HepG2 (cell line): ENCODE measurements at regions not wholly inside any gene's neighbourhood (a gene's known extent, or its start where the extent isn't known, plus 50 kb on each side); places are given as distances from the start of the nearest gene placed in this dataset.

Source experiments
- ATAC-seq: fragments of 200-7000 bp; cut with Tn5 transposase; 3 replicates; pipeline ENCODE4 v1.9.1; 2020; ENCODE audit warnings: mild to moderate bottlenecking, moderate library complexity
- BruUV-seq: library from RNA; stranded (reverse); fragments of 400-500 nt; replicated peaks from 2 replicates; lab custom pipeline; 2021; lab: Mats Ljungman, UMichigan
- CTCF ChIA-PET: fragments of 300-600 bp; formaldehyde crosslinking; extraction: SDS; loops from one replicate; lab custom pipeline; 2021; ENCODE audit warnings: low total read pairs, inconsistent platforms, low intra/inter-chr PET ratio; lab: Yijun Ruan, JAX
- POLR2A ChIA-PET: fragments of 350-600 bp; sonication (Branson Sonifier 250); formaldehyde crosslinking; loops from one replicate; lab custom pipeline; 2020; ENCODE audit warnings: antibody characterized with exemption, inconsistent platforms; lab: Yijun Ruan, JAX
- DNase-seq: peaks from one replicate; pipeline ENCODE4 v3.0.0-alpha.2; 2015; ENCODE audit warnings: low spot score
- FAIRE-seq: peaks from 3 replicates; lab custom pipeline; 2011; peaks lifted over from hg19 to GRCh38; lab: Jason Lieb, UNC
- H2AFZ ChIP-seq: one replicate; pipeline ENCODE4 v1.6.1; 2011; ENCODE audit warnings: low read length, inconsistent platforms
- H3K27ac ChIP-seq: fragments of 300-600 bp; 3 replicates; pipeline ENCODE4 v1.8.0; 2011; ENCODE audit warnings: mixed run types, mild to moderate bottlenecking, mixed read lengths, low read length, inconsistent platforms; ENCODE audit not compliant: insufficient read depth; ENCODE audit errors: extremely low read length
- H3K27me3 ChIP-seq, 2 experiments: fragments of 200-600 bp in 1 of 2; 2 replicates in 1 of 2; 3 replicates in 1 of 2; pipeline versions ENCODE4 v1.6.0 to v1.8.0; 2011; ENCODE audit warnings: low read length in 2 of 2, mild to moderate bottlenecking in 2 of 2, moderate library complexity in 2 of 2, inconsistent platforms in 1 of 2; ENCODE audit not compliant: insufficient read depth in 2 of 2, control insufficient read depth in 1 of 2
- H3K36me3 ChIP-seq, 2 experiments: fragments of 200-600 bp in 1 of 2; replicated peaks in 1 of 2; 2 replicates in 1 of 2; 3 replicates in 1 of 2; pipeline versions ENCODE4 v1.5.1 to v1.8.0; 2011; ENCODE audit warnings: low read length in 2 of 2, inconsistent platforms in 1 of 2; ENCODE audit not compliant: insufficient read depth in 2 of 2, control insufficient read depth in 1 of 2
- H3K4me1 ChIP-seq: 2 replicates; pipeline ENCODE4 v1.5.1; 2012; ENCODE audit warnings: low read length, inconsistent platforms; ENCODE audit not compliant: insufficient read depth
- H3K4me2 ChIP-seq: 2 replicates; pipeline ENCODE4 v1.6.0; 2011; ENCODE audit warnings: low read depth, low read length, inconsistent platforms
- H3K4me3 ChIP-seq, 3 experiments: fragments of 200-600 bp in 1 of 3; sonication (generic), shearing (Covaris generic) in 1 of 3; replicated peaks in 1 of 3; 2 replicates each; pipeline ENCODE4 v1.5.1; 2011 to 2016; ENCODE audit warnings: low read length in 3 of 3, inconsistent platforms in 2 of 3, low read depth in 2 of 3, mild to moderate bottlenecking in 2 of 3, control low read depth in 1 of 3, mixed read lengths in 1 of 3; ENCODE audit not compliant: insufficient read depth in 1 of 3
- H3K79me2 ChIP-seq: one replicate; pipeline ENCODE4 v1.6.1; 2011; ENCODE audit warnings: low read length, inconsistent platforms; ENCODE audit not compliant: insufficient read depth
- H3K9ac ChIP-seq: 2 replicates; pipeline ENCODE4 v1.6.0; 2011; ENCODE audit warnings: mild to moderate bottlenecking, low read depth, low read length, inconsistent platforms; ENCODE audit not compliant: insufficient read depth
- H3K9me3 ChIP-seq: 2 replicates; pipeline ENCODE4 v1.5.1; 2012; ENCODE audit warnings: mild to moderate bottlenecking, low read length
- H4K20me1 ChIP-seq: 2 replicates; pipeline ENCODE4 v1.6.0; 2011; ENCODE audit warnings: inconsistent platforms, mild to moderate bottlenecking, low read length, moderate library complexity; ENCODE audit not compliant: insufficient read depth
- AKAP8 ChIP-seq: sonication (generic); formaldehyde crosslinking; IDR thresholded peaks from 2 replicates; pipeline ENCODE4 v1.5.1; 2020; ENCODE audit warnings: mild to moderate bottlenecking, missing genetic modification reagents
- BRF2 ChIP-seq: sonication (generic); formaldehyde crosslinking; IDR thresholded peaks from 2 replicates; pipeline ENCODE4 v1.8.1; 2022; ENCODE audit warnings: mild to moderate bottlenecking, missing genetic modification reagents
- CEBPG ChIP-seq: IDR thresholded peaks from 2 replicates; pipeline ENCODE4 v1.6.1; 2016
- CERS6 ChIP-seq: sonication (generic); formaldehyde crosslinking; IDR thresholded peaks from 2 replicates; pipeline ENCODE4 v1.5.0; 2020; ENCODE audit warnings: missing genetic modification reagents
- CREM ChIP-seq, 2 experiments: sonication (generic) in 1 of 2; formaldehyde crosslinking in 1 of 2; IDR thresholded peaks; 2 replicates each; pipeline versions ENCODE4 v1.4.0 to v1.6.1; 2016 to 2020; ENCODE audit warnings: antibody characterized with exemption in 1 of 2, mild to moderate bottlenecking in 1 of 2, missing genetic modification reagents in 1 of 2
- EP300 ChIP-seq, 3 experiments: sonication (generic) in 1 of 3; formaldehyde crosslinking in 1 of 3; IDR thresholded peaks; 2 replicates each; pipeline versions ENCODE4 v1.5.1 to v1.6.1; 2011 to 2020; ENCODE audit warnings: low read depth in 2 of 3, low read length in 2 of 3, borderline replicate concordance in 1 of 3, improper control_type of control experiment in 1 of 3, mild to moderate bottlenecking in 1 of 3, missing genetic modification reagents in 1 of 3, moderate library complexity in 1 of 3
- EZH2 ChIP-seq: conservative IDR thresholded peaks from 2 replicates; pipeline ENCODE4 v1.6.1; 2012; ENCODE audit warnings: mild to moderate bottlenecking, low read depth, low read length, moderate library complexity
- KLF11 ChIP-seq: IDR thresholded peaks from 2 replicates; pipeline ENCODE4 v1.6.1; 2016; ENCODE audit warnings: missing compliant biosample characterization
- MATR3 ChIP-seq: sonication (generic); formaldehyde crosslinking; IDR thresholded peaks from 2 replicates; pipeline ENCODE4 v1.4.0; 2020; ENCODE audit warnings: missing genetic modification reagents
- NR2F2 ChIP-seq: IDR thresholded peaks from 2 replicates; pipeline ENCODE4 v1.6.1; 2012; ENCODE audit warnings: low read depth, inconsistent platforms, borderline replicate concordance
- PHF20 ChIP-seq: sonication (generic); formaldehyde crosslinking; IDR thresholded peaks from 2 replicates; pipeline ENCODE4 v1.5.0; 2020; ENCODE audit warnings: mild to moderate bottlenecking, missing genetic modification reagents
- SCMH1 ChIP-seq: sonication (generic); formaldehyde crosslinking; IDR thresholded peaks from 2 replicates; pipeline ENCODE4 v1.9.0; 2021; ENCODE audit warnings: missing genetic modification reagents, mild to moderate bottlenecking, borderline replicate concordance
- TRIM24 ChIP-seq: sonication (generic); formaldehyde crosslinking; IDR thresholded peaks from 2 replicates; pipeline ENCODE4 v1.8.0; 2022; ENCODE audit warnings: mild to moderate bottlenecking, missing genetic modification reagents
- ZNF501 ChIP-seq: sonication (generic); formaldehyde crosslinking; IDR thresholded peaks from 2 replicates; pipeline ENCODE4 v1.5.1; 2020; ENCODE audit warnings: mild to moderate bottlenecking, moderate library complexity, missing genetic modification reagents
- ZNF552 ChIP-seq: sonication (generic); formaldehyde crosslinking; IDR thresholded peaks from 2 replicates; pipeline ENCODE4 v1.9.0; 2022; ENCODE audit warnings: missing genetic modification reagents, mild to moderate bottlenecking, borderline replicate concordance
- ZNF556 ChIP-seq: sonication (generic); formaldehyde crosslinking; IDR thresholded peaks from 2 replicates; pipeline ENCODE4 v1.4.0; 2020; ENCODE audit warnings: mild to moderate bottlenecking, missing genetic modification reagents, borderline replicate concordance
- whole genome bisulfite sequencing: methylation state at CpG from one replicate; pipeline ENCODE4 v1.1.6; 2017; ENCODE audit warnings: low lambda C conversion rate; 5-methylcytosine and 5-hydroxymethylcytosine counted together
- in situ Hi-C: cut with HindIII; loops from 2 replicates; pipeline ENCODE4 v1.10.0; 2017; ENCODE audit warnings: low pct_unique_long_range_greater_than_20kb; ENCODE audit not compliant: extremely low pct_ligation_motif_present
- intact Hi-C: fragments of 100-400 bp; cut with micrococcal nuclease; formaldehyde crosslinking; loops from one replicate; pipeline ENCODE4 v1.10.0; 2022; ENCODE audit not compliant: unreplicated experiment
- TF ChIP-seq, protein P1 (sequence below): sonication (generic); formaldehyde crosslinking; IDR thresholded peaks from 2 replicates; pipeline ENCODE4 v1.9.0; 2021; ENCODE audit warnings: missing genetic modification reagents, mild to moderate bottlenecking, borderline replicate concordance

GRCh38 chr5:40360685-40361084, 319.0 kb upstream of the PTGER4 start (continued):
- TF ChIP-seq EZH2, result no peak
- TF ChIP-seq PHF20 (CRISPR knock-in tag), result no peak
- TF ChIP-seq ZNF556 (CRISPR knock-in tag), result no peak
- TF ChIP-seq NR2F2, result no peak
- TF ChIP-seq EP300 (IDR thresholded peaks at IDR 0.05; ENCODE audit: low read depth in 2 of 2, low read length in 2 of 2), result no peak
- no peak for TF ChIP-seq EP300 (CRISPR knock-in tag; IDR thresholded peaks at IDR 0.05; ENCODE audit: borderline replicate concordance)

GRCh38 chr5:40359832-40360231, 319.9 kb upstream of the PTGER4 start:
- ATAC-seq, result no peak
- H3K36me3 ChIP-seq, result no peaks in the 10 kb centered on the region
- in situ Hi-C loops, result no loop called here
- no peak overlapping the region for H3K4me3 ChIP-seq
- POLR2A ChIA-PET, result no interaction called here
- H3K9ac ChIP-seq, result no peak overlapping the region
- H4K20me1 ChIP-seq, result no peaks in the 10 kb centered on the region
- no TSS peak for BruUV-seq
- no peak for FAIRE-seq
- WGBS, result 0% methylated on average over 2 of the region's 2 CpGs
- H3K4me2 ChIP-seq, result no peak overlapping the region
- no peaks in the 10 kb centered on the region for H3K79me2 ChIP-seq
- no peaks in the 10 kb centered on the region for H3K9me3 ChIP-seq
- DNase-seq, result no peak
- no peak overlapping the region for H3K27ac ChIP-seq
- no peak overlapping the region for H2AFZ ChIP-seq
- no peaks in the 10 kb centered on the region for H3K27me3 ChIP-seq
- H3K4me1 ChIP-seq, result no peaks in the 10 kb centered on the region
- TF ChIP-seq TRIM24 (no peak), KLF11 (no peak), MATR3 (CRISPR knock-in tag) (no peak), CEBPG (no peak), CREM (IDR thresholded peaks at IDR 0.05) (no peak), CREM (CRISPR knock-in tag; IDR thresholded peaks at IDR 0.05) (no peak), CERS6 (CRISPR knock-in tag) (no peak), SCMH1 (CRISPR knock-in tag) (no peak), BRF2 (CRISPR knock-in tag) (no peak), ZNF552 (no peak), ZNF501 (CRISPR knock-in tag) (no peak), AKAP8 (CRISPR knock-in tag) (no peak)
- TF ChIP-seq, protein P1, sequence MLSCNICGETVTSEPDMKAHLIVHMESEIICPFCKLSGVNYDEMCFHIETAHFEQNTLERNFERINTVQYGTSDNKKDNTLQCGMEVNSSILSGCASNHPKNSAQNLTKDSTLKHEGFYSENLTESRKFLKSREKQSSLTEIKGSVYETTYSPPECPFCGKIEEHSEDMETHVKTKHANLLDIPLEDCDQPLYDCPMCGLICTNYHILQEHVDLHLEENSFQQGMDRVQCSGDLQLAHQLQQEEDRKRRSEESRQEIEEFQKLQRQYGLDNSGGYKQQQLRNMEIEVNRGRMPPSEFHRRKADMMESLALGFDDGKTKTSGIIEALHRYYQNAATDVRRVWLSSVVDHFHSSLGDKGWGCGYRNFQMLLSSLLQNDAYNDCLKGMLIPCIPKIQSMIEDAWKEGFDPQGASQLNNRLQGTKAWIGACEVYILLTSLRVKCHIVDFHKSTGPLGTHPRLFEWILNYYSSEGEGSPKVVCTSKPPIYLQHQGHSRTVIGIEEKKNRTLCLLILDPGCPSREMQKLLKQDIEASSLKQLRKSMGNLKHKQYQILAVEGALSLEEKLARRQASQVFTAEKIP (CRISPR knock-in tag), result no peak
- TF ChIP-seq, all 625 proteins: peak for 0
- CTCF ChIA-PET, result no interaction called here
- intact Hi-C loops, result no loop called here
